Transverse colon (tissue), 4 donors: ENCODE measurements at regions not wholly inside any gene's neighbourhood (a gene's known extent, or its start where the extent isn't known, plus 50 kb on each side); places are given as distances from the start of the nearest gene placed in this dataset.

ENCODE experiments used
- CTCF ChIP-seq, 5 experiments: fragments of 200-600 bp in 3 of 5; fragments of 450-650 bp in 2 of 5; sonication (generic) in 3 of 5; IDR thresholded peaks; 1 replicate in 2 of 5; 2 replicates in 3 of 5; pipeline ENCODE4 v1.5.1; 2016 to 2017; ENCODE audit warnings: antibody characterized with exemption in 5 of 5, inconsistent platforms in 3 of 5, mild to moderate bottlenecking in 2 of 5, moderate library complexity in 1 of 5
- POLR2A ChIP-seq: fragments of 450-650 bp; IDR thresholded peaks from one replicate; pipeline ENCODE4 v1.6.1; 2016; ENCODE audit warnings: antibody characterized with exemption, mild to moderate bottlenecking, moderate library complexity
- POLR2AphosphoS5 ChIP-seq, 3 donors: sonication (generic); formaldehyde crosslinking; IDR thresholded peaks; one replicate each; pipeline ENCODE4 v1.6.1; 2016; ENCODE audit warnings: antibody characterized with exemption in 3 of 3

- no peak for TF ChIP-seq CTCF (IDR thresholded peaks at IDR 0.05)
- TF ChIP-seq POLR2A = no peak
- no peak for TF ChIP-seq POLR2AphosphoS5 (IDR thresholded peaks at IDR 0.05)
These were observed 134.0 kb upstream of the DPYD start for GRCh38 chr1:98054786-98055185.
